GM18499 (cell line): ENCODE measurements at regions not wholly inside any gene's neighbourhood (a gene's known extent, or its start where the extent isn't known, plus 50 kb on each side); places are given as distances from the start of the nearest gene placed in this dataset.
"Not testable (repeated sequence)": the region's sequence is repeated elsewhere in the genome, so short reads cannot be mapped to it uniquely, and the experiment has no call there.

ENCODE experiments used
- ATAC-seq: cut with Tn5 transposase; IDR thresholded peaks from one replicate; pipeline ENCODE4 v1.9.1; 2021; ENCODE audit warnings: moderate number of reproducible peaks; ENCODE audit not compliant: insufficient read depth, unreplicated experiment

- ATAC-seq: no peak
Observed at GRCh38 chr3:163766112-163766511, 1312.2 kb downstream of the SI start.

GRCh38 chr3:163753033-163753432 is 1325.3 kb downstream of the SI start:
- ATAC-seq: no peak

- no peak for ATAC-seq
Observed at GRCh38 chr3:163745204-163745603, 1333.1 kb downstream of the SI start.

- ATAC-seq: no peak
Observed at GRCh38 chr3:163735394-163735793, 1342.9 kb downstream of the SI start.

- no peak for ATAC-seq
Observed at GRCh38 chr3:163730684-163731083, 1347.6 kb downstream of the SI start.

- no peak for ATAC-seq
Observed at GRCh38 chr3:163726125-163726524, 1352.2 kb downstream of the SI start.

GRCh38 chr3:163722405-163722804 is 1355.9 kb downstream of the SI start:
- ATAC-seq: no peak

- ATAC-seq: no peak
Observed at GRCh38 chr3:163721596-163721995, 1356.7 kb downstream of the SI start.

GRCh38 chr3:163717377-163717776 is 1360.9 kb downstream of the SI start:
- no peak for ATAC-seq

- no peak for ATAC-seq
Observed at GRCh38 chr3:163708428-163708827, 1369.9 kb downstream of the SI start.

GRCh38 chr3:163707659-163708058 is 1370.6 kb downstream of the SI start:
- no peak for ATAC-seq

- ATAC-seq: not testable (repeated sequence)
Observed at GRCh38 chr3:163698221-163698620, 1380.1 kb downstream of the SI start.

- ATAC-seq: no peak
Observed at GRCh38 chr3:163692494-163692893, 1385.8 kb downstream of the SI start.

GRCh38 chr3:163684651-163685050 is 1393.6 kb downstream of the SI start:
- ATAC-seq: no peak

- no peak for ATAC-seq
Observed at GRCh38 chr3:163672954-163673353, 1405.3 kb downstream of the SI start.

- ATAC-seq: no peak
Observed at GRCh38 chr3:163671201-163671600, 1407.1 kb downstream of the SI start.

GRCh38 chr3:163664466-163664865 is 1413.8 kb downstream of the SI start:
- no peak for ATAC-seq

- no peak for ATAC-seq
Observed at GRCh38 chr3:163657088-163657487, 1421.2 kb downstream of the SI start.

GRCh38 chr3:163655021-163655420 is 1423.3 kb downstream of the SI start:
- no peak for ATAC-seq

- no peak for ATAC-seq
Observed at GRCh38 chr3:163644172-163644571, 1434.1 kb downstream of the SI start.

- ATAC-seq: no peak
Observed at GRCh38 chr3:163632722-163633121, 1445.6 kb downstream of the SI start.

GRCh38 chr3:163626753-163627152 is 1451.5 kb downstream of the SI start:
- ATAC-seq: no peak

GRCh38 chr3:163622384-163622783 is 1455.9 kb downstream of the SI start:
- ATAC-seq: no peak
